NCI-H1436 treated with DMSO at 0.1 percent for 48 hours (cell line): ENCODE measurements at regions not wholly inside any gene's neighbourhood (a gene's known extent, or its start where the extent isn't known, plus 50 kb on each side); places are given as distances from the start of the nearest gene placed in this dataset.

Source experiments
- DNase-seq: peaks from one replicate; lab custom pipeline; 2025; lab: John Stamatoyannopoulos, UW

DNA sequence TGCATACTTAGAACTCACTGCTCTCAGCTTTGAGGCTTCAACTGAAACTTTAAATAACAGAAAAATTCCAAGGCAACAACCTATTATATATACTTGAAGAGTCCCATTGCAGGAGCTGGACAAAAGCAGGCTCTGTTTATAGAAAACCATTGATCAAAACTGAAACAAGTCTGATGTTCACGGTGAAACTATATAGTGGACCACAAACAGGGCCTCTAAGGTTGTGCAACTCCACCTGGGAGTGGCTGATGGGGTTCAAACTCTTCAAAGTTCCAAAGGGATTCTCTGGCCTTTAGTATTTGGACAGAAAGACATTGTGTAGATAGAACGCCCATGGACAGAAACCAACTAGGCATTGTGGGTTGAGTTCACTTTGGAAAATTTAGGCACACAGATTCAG lies 140.3 kb downstream of the ZC3H11B start:
- no peak for DNase-seq

- DNase-seq, result no peak
Measured at GRCh38 chr1:219467524-219467923, 145.4 kb downstream of the ZC3H11B start.

DNA sequence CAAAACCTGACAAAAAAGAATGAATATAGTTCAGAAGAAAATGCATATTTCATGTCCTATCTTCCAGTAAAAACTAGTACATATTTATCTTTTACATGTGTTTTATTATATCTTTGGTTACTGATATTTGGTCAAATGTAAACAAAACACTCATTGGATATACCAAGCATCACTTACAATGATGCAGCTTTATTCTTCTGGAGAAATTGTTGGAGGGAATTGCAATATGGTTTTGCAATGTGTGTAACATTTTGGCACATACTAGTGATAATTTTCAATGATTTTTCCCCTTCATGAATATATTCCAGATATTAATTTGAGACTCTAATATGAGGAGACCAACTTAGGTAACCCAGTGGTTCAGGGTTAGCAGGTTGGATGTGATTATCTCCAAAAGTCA lies 146.1 kb downstream of the ZC3H11B start:
- no peak for DNase-seq

DNA sequence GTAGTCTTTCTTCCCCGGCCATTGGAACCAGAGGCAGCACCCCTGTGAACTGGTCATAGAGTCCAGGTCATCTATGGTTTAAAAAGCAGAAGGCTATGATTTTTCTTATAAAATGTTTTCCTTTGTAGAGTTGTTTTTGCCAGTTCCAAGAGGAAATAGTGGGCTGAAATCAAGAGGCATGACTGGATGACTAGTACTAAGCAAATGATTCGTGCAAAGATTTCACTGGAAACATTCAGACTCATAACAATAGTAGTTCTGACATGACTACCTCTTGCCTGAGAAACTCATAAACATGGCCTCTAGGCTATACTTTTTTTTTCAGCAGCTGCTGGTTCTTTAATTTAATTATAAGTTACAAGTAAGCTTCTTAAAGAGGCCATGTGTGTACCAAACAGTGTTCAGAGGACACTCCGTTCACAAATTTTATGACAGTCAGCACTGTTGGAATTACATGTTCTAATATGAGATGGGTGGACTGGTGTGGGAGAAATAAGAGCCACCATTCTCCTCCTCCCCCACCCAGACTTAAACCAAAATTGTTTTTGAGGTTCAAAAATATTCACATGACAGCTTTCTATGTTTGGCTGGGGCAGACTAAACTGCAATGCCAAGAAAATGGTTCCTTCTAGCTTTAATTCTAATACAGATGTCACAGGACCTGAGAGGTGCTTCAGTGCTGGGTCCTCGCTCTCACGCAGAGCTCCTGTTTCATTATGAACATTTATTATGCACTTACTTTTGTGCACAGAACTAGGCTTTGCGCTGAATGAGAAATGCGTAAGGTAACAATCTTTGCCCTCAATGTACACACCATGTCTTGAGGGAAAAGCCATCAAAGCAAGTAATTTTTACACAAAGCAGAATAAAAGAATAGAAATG lies 147.5 kb downstream of the ZC3H11B start:
- no peak for DNase-seq

DNA sequence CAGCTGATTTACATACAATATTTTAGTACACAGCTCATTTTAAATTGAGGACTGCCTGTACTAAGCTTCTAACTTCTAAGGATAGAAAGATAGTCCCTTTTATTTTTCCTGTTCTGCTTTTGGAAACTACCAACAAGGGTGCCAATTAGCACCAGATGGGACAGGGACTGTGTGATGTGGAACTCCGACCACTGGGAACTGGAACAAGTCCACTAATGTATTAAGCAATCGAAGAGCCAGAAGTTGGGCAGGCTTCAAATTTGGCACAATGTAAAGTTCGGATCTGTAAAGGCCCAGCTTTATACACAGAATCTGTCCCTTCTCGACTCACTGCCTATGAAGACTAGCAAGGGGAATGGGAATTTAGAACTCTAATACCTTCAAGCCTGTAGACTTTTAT lies 149.3 kb downstream of the ZC3H11B start:
- DNase-seq, result no peak

GRCh38 chr1:219461981-219462400 lies 150.9 kb downstream of the ZC3H11B start:
- no peak for DNase-seq

GRCh38 chr1:219460896-219461815 lies 151.7 kb downstream of the ZC3H11B start:
- DNase-seq, result no peak

- no peak for DNase-seq
Measured at GRCh38 chr1:219460081-219460895, 152.6 kb downstream of the ZC3H11B start.

DNA sequence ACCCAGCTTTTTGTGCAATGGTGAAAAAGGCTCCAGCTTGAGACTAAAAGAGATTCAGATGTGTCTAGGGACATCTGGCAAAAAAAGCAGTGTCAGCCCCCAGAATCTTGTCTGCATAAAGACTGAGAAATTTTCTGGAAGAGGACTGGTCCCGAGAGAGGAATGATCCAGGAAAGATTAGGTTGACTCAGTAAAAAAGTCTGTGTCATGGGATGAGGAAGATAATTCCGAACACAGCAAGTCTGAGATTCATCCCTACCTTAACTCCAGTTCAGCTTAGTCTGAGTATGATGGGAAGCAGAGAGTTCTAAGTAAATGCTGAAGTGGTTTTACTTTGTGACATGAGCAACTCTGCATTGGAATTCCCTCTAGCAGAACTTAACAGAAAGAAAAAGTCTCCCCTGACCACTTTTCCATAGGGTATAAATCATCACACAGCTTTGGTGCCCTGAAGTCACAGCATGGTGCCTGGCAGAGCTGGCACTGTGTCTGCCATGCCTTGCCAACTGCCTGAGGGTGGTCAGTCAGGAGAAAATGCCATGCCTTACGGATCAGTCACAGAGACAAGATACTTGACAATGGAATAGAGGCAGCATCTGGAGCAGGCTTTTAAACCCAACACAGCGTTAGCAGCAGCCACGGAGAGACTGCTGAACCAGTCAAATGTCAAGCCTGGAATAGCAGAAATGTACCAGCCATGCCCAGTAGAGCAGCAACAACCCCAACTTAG lies 153.4 kb downstream of the ZC3H11B start:
- no peak for DNase-seq

DNA sequence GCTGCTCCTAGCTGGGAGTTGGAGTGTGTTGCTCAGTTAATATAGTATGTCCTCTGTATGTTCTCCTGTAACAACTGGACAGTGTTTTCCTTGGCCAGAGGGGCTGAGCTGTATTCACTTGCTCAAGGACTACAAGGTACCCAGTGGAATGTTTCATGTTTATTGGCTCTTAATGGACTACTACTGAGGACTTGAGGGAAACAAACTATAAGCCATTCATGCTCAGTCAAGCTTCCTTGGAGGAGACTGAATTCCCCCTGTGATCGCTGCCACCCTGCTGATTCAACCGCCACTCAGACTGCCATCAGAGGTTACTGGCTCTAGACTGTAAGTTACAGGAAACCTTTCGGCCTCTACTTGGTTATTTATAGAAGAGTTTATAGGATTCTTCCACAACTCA lies 166.6 kb downstream of the ZC3H11B start:
- DNase-seq, result no peak

- DNase-seq, result no peak
Measured at GRCh38 chr1:219445864-219446263, 167.0 kb downstream of the ZC3H11B start.

GRCh38 chr1:219444474-219444873 lies 168.4 kb downstream of the ZC3H11B start:
- DNase-seq, result no peak

DNA sequence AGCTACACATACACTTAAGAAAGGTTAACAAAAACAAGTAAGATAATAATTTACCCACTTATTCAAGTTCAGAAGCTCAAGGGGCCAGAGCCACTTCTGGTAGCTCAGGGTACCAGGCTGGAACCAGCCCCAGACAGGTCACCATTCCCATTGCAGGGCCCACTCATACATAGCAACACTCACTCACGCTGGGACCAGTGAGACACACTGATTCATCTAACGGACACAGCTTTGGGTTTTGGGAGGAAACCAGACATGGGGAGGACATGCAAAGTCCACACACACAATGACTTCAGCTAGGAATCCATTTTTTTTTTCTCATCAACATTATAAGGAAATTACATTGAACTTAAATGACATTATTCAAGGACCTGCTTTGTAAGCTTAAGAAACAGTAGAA lies 169.1 kb downstream of the ZC3H11B start:
- DNase-seq, result no peak

- no peak for DNase-seq
Measured at GRCh38 chr1:219442611-219443061, 170.3 kb downstream of the ZC3H11B start.

- no peak for DNase-seq
Measured at GRCh38 chr1:219441884-219442283, 171.0 kb downstream of the ZC3H11B start.

DNA sequence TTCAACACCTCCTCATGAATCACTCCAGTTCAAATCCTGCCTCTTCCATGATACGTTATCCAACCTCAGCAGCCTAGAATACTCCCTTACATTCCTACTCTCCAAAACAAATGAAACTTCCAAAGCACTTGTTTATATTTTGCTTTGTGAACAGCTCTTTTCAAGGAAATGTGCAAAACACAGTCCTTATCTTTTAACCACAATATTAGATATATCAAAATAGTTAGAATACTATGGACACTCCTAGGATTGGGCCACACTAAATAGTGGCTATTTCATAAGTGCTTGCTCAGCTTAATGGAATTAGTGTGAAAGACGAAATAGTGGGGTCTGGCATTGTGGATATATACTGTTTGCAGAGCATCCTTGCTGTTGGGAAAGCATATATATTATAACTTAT lies 173.5 kb downstream of the ZC3H11B start:
- DNase-seq, result no peak

DNA sequence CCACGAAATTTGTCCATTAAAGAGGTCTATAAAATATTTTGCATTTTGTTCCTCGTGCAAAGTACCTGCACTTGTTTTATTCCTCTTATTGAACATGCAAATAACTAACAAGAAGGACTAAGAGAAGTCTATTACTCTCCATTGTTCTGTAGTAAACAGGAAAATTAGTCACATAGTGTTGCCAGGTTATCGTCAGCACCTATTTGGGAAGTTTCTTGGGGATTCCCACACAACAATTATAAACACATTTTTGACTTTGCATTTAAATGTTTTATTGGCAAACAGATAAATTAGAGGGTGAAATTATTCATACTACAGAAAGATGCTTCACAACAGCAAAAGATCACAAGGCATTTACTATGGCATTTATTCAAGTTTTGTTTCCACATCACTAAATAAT lies 174.5 kb downstream of the ZC3H11B start:
- no peak for DNase-seq

DNA sequence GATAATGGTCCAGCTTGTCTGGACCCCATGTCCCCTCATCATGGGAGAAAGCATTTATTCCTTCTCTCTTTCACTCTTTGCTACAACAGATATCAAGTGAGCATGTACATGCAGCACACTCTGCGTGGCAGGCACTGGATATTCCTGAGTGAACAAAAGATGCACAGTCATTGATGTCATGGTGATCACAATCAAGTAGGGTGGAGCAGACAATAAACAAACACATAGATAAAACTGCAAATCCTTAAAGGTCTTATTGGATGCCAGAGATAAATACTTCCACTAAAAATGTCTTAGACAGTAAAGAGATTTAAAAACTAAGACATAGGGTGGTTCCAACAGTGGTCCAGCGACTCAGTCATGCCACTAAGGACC lies 178.0 kb downstream of the ZC3H11B start:
- no peak for DNase-seq

- DNase-seq, result no peak
Measured at GRCh38 chr1:219434285-219434922, 178.5 kb downstream of the ZC3H11B start.

GRCh38 chr1:219433496-219434131 lies 179.3 kb downstream of the ZC3H11B start:
- no peak for DNase-seq
